RCC 7860 (cell line): ENCODE measurements at regions not wholly inside any gene's neighbourhood (a gene's known extent, or its start where the extent isn't known, plus 50 kb on each side); places are given as distances from the start of the nearest gene placed in this dataset.
"Not testable (repeated sequence)": the region's sequence is repeated elsewhere in the genome, so short reads cannot be mapped to it uniquely, and the experiment has no call there.

ENCODE experiments used
- DNase-seq: peaks from one replicate; pipeline ENCODE4 v3.0.0-alpha.2; 2015; ENCODE audit warnings: low spot score
- FAIRE-seq: peaks from 2 replicates; lab custom pipeline; 2012; peaks lifted over from hg19 to GRCh38; lab: Jason Lieb, UNC

- no peak for DNase-seq
- no peak for FAIRE-seq
Observed at GRCh38 chr6:30832864-30833263, 51.5 kb upstream of the DDR1 start.

DNA sequence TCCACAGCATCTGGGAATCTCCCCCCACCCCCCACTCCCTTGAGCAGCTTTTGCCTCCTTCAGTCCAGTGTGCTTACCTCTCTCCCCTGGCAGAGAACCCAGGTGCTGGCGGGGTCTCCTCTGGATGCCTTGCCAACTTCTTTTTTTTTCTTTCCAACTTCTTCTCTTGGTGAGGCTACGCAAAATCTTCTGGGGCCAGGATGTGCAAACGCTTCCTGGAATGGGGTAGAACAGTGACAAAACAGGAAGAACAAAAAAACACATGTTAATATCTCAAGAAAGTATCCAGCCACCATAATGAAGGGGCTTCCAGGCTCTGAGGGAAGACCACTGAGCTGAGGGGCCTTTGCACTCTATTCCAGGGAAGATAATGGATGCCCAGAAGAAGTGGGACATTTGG is 53.9 kb upstream of the DDR1 start:
- no peak for FAIRE-seq
- DNase-seq, result no peak

- no peak for FAIRE-seq
Observed at GRCh38 chr6:30829639-30830255, 54.6 kb upstream of the DDR1 start.

DNA sequence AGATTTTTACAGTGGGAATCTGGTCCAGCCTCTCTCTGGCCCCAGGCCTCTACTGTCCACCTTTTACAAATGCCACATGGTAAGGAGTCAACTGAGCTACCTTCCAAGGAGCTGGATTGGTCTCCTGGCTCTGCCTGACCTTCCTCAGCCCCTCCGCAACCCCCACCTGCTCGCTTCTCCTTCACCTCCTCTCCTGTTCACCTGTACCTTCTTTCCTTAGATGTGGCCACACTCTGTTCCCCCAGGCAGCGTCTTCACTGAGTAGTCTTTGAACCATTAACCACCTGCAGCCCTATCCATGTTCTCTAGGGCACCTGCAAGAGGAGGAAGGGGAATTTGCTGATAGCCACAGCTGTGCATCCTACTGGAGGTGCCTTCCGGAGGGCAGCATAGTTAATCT is 55.3 kb upstream of the DDR1 start:
- DNase-seq, result no peak
- no peak for FAIRE-seq

More at GRCh38 chr6:30829639-30830255, 54.6 kb upstream of the DDR1 start:
- DNase-seq, result no peak

DNA sequence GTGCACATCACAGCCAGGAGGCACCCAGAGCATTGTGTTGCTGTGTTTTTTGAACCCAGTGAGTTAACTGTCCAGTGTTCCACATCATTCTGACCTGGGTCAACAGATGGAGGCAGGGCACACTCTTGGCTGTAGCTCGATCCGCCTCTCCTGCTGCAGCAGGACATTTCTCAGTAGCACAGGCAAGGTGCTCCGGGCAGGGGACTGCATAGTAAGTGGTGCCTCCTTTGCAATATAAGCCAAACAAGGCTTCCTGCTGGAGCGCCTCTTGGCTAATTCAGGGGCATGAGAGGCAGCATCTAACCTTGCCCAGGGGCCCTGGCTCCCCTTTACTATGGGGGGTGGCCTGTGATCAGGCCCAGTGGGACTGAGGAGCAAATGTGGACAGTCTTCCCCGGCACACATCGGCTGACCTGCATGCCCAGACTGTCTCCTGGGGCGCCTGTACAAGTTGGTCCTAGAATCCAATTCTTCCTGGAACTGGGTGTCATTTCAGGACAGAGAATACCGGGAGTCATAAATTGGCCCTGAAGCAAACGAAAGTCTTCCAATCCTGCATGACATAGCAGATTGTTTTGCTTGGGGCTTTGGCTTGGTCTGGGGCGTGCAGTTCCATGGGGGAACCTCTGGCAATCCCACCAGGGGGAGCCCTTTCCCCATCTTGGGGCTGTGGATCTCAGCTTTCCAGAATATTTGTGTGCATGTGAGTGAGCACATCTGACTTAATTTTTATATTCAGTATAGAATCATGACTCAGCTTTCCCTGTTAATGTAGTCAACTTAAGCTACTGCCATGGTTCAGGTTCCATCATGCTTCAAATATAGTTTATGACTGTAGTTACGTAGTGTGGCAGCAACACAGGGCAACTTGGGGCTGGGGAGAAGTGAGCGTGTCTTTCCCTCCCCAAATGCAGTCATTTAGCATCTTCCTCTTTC is 56.0 kb upstream of the DDR1 start:
- DNase-seq, result peak; percentile 56
- FAIRE-seq, result no peak

DNA sequence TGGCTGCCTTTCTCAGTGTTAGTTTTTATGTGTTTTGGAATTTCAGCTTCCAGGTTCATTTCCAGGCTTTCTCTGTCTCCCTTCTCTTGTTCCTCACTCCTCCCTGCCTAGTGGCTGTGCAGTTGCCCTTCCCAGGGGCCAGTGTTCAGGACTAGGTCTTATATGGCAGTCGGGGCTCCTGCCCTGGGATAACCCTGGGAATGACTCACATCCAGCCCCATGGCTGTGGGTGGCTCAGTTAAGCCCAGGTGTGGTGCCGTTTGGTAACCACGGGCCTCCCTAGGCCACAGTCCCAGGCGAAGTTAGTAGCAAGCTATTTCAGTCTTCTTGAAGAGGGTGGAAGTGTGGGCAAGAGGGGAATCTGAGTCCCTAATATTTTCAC is 57.4 kb upstream of the DDR1 start:
- DNase-seq, result peak; percentile 26
- FAIRE-seq, result no peak

GRCh38 chr6:30824698-30825097 is 59.6 kb upstream of the DDR1 start:
- FAIRE-seq, result no peak
- no peak for DNase-seq

DNA sequence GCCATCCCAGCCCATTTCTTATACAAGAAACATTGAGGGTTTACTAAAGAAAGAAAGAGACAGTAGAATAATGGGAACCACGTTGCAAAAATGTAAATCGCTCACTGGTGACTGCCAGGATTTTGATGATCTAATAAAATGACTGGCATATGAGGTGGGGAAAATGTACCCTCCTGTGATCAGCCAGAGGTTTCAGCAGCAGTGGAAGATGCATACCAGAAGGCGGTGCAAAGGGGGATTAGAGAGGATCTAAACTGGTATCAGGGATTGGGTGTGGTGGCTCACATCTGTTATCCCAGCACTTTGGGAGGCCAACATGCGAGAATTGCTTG is 60.8 kb upstream of the DDR1 start:
- DNase-seq (no peak), FAIRE-seq (no peak)

DNA sequence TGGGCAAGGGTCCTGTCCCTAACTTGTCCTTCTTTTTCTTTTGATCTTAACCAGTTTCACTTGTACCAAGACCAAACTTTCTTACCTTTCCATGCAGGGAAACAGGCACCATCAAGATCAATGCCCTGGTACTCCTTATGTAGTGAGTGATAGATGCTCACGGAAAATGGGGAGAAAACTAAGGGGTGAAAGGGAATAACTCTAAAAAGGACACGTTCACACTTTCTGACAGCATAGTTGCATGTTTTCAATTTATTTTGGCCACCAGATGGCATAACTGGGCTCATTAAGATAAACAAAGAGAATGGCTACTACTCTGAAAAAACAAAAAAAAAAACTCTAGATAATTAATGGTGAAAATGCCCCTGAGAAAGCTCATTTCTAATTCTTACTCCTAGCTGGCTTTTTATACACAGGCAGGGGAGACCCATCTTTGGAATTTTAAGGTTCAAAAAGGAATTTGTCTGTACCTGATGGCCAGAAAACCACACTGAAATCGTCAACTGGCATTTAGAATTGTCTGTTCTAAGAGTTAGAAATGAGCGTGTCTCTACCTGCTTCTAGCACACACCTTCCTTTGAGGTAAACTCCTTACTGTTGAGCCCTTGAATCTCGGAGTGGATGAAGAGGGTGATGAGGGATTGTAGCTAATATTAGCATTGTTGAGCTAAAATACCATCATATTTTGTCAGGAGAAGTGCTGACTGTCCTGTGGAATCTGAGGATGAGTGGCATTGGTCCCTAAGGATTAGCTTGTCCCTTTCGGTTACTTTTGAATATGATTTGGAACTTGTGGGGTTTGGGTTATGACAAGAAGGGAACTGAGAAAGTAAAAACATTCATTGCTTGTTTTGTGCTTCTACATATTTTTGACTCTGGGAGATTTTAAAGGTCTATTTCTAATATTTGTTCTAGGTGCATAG is 62.2 kb upstream of the DDR1 start:
- DNase-seq (no peak), FAIRE-seq (no peak)

DNA sequence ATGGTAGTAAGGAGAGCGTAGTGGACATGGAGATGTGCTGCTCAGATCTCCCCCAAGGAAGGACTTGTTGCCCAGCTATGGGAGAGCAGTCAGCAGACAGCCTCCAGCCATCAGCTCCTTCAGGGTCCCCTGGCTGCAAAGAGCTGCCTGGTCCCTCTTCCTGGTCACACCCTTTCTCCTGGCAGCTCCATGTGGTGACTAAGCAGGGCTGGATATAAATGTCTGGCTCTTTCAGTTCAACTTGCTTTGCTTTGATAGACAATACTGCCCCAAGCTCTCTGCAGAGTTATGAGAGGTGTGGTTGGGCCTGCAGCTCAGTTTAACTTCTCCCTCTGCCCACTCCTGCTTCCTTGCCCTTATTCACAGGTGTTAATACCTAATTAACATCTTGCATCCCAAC is 64.1 kb upstream of the DDR1 start:
- no peak for FAIRE-seq
- DNase-seq, result peak; percentile 60

DNA sequence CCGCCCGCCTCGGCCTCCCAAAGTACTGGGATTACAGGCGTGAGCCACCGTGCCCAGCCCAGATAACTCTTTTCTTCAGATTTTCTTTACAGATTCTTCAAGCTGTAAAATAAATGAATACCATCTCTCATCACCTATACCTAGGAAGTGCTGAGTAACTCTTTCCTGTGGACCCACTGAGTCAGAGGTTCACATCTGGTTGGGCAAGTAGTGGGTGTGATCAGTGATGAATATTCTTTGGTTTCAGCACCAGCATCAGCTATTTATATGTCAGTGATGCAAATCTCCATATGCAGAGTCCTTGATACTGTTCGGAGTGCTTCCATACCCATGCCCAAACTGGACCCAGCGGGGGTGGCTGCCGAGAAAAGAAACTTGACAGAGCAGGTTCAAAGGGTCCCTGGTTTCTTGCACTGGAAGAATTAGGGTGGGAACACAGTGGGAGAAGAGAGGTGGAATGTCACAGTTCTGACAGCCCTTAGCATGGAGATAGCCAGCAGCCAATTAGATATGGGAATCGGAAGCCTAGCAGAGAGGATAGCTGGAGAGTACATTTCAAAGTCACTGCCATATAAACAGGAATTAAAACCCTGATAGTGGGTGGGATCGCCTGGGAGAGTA is 64.9 kb upstream of the DDR1 start:
- FAIRE-seq, result no peak

GRCh38 chr6:30818391-30818841 is 65.9 kb upstream of the DDR1 start:
- FAIRE-seq (no peak), DNase-seq (peak; percentile 13)

More for the DNA sequence above, 64.9 kb upstream of the DDR1 start:
- DNase-seq, result no peak

GRCh38 chr6:30816791-30817739 is 67.3 kb upstream of the DDR1 start:
- DNase-seq (no peak), FAIRE-seq (no peak)

DNA sequence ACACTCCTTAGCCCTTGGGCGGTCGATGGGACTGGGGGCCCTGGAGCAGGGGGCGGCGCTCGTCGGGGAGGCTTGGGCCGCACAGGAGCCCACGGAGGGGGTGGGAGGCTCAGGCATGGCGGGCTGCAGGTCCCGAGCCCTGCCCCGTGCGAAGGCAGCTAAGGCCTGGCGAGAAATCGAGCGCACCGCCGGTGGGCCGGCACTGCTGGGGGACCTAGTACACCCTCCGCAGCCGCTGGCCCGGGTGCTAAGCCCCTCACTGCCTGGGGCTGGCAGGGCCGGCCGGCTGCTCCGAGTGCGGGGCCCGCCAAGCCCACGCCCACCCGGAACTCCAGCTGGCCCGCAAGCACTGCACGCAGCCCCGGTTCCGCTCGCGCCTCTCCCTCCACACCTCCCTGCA is 68.0 kb upstream of the DDR1 start:
- not testable (repeated sequence) for FAIRE-seq

DNA sequence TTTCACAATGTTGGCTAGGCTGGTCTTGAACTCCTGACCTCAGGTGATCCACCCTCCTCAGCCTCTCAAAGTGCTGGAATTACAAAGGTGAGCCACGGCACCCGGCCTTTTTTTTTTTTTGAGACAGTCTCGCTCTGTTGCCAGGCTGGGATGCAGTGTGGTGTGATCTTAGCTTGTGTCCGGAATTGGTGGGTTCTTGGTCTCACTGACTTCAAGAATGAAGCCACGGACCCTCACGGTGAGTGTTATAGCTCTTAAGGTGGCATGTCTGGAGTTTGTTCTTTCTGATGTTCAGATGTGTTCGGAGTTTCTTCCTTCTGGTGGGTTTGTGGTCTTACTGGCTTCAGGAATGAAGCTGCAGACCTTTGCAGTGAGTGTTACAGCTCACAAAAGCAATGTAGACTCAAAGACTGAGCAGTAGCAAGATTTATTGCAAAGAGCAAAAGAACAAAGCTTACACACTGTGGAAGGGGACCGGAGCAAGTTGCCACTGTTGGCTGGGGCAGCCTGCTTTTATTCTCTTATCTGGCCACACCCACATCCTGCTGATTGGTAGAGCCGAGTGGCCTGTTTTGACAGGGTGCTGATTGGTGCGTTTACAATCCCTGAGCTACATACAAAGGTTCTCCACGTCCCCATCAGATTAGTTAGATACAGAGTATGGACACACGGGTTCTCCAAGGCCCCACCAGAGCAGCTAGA is 69.1 kb upstream of the DDR1 start:
- not testable (repeated sequence) for DNase-seq, FAIRE-seq

More for the DNA sequence above, 68.0 kb upstream of the DDR1 start:
- not testable (repeated sequence) for DNase-seq

GRCh38 chr6:30814146-30815040 is 69.9 kb upstream of the DDR1 start:
- DNase-seq (peak; percentile 57), FAIRE-seq (peak; percentile 15)

DNA sequence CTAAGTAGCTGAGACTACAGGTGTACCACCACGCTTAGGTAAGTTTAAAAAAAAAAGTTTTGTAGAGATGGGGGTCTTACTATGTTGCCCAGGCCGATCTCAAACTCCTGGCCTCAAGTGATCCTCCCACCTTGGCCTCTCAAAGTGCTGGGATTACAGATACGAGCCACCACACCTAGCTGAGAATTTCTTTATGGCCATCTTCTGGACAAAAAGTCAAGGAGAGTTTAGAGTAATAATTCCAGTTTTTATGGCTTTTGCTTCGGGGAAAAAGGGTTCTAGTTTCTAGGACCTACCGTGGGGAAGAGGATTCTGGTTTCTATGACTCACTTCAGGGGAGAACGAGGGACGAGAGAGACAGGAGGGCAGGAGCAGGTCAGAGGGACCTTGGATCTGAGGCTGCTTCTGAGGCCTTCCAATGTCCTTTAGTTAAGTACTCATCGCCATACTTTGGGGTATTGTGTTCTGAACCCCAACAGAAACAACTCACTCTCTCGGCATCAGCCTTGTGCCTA is 69.3 kb upstream of the IER3 start:
- no peak for FAIRE-seq

More for the DNA sequence above, 69.3 kb upstream of the IER3 start:
- DNase-seq, result no peak
